Hepatocyte (in vitro differentiated cells): ENCODE measurements at regions not wholly inside any gene's neighbourhood (a gene's known extent, or its start where the extent isn't known, plus 50 kb on each side); places are given as distances from the start of the nearest gene placed in this dataset.

Experiments
- DNase-seq: peaks from one replicate; pipeline ENCODE4 v3.0.0-alpha.2; 2016; ENCODE audit warnings: low spot score
- H2AFZ ChIP-seq: fragments of 200-600 bp; sonication (generic); 2 replicates; pipeline ENCODE4 v1.6.0; 2016; ENCODE audit warnings: antibody characterized with exemption, mild to moderate bottlenecking
- H3K27ac ChIP-seq: fragments of 200-600 bp; sonication (generic); 2 replicates; pipeline ENCODE4 v1.5.1; 2016; ENCODE audit warnings: mild to moderate bottlenecking
- H3K27me3 ChIP-seq: fragments of 200-600 bp; sonication (generic); 2 replicates; pipeline ENCODE4 v1.6.1; 2016
- H3K36me3 ChIP-seq: fragments of 200-600 bp; sonication (generic); replicated peaks from 2 replicates; pipeline ENCODE4 v1.5.1; 2016; ENCODE audit warnings: low read depth; ENCODE audit not compliant: insufficient read depth
- H3K4me1 ChIP-seq: fragments of 200-600 bp; sonication (generic); 2 replicates; pipeline ENCODE4 v1.5.1; 2016; ENCODE audit warnings: mild to moderate bottlenecking, moderate library complexity; ENCODE audit not compliant: insufficient read depth
- H3K4me2 ChIP-seq: fragments of 200-600 bp; sonication (generic); 2 replicates; pipeline ENCODE4 v1.6.0; 2016
- H3K4me3 ChIP-seq: fragments of 200-600 bp; sonication (generic); 2 replicates; pipeline ENCODE4 v1.5.1; 2016; ENCODE audit warnings: mild to moderate bottlenecking
- H3K79me2 ChIP-seq: fragments of 200-600 bp; sonication (generic); 2 replicates; pipeline ENCODE4 v1.6.0; 2017; ENCODE audit warnings: mild to moderate bottlenecking
- H3K9me2 ChIP-seq: fragments of 200-600 bp; sonication (generic); replicated peaks from 2 replicates; pipeline ENCODE4 v1.6.0; 2017; ENCODE audit warnings: mild to moderate bottlenecking; ENCODE audit not compliant: insufficient read depth
- H3K9me3 ChIP-seq: fragments of 200-600 bp; sonication (generic); 2 replicates; pipeline ENCODE4 v1.5.1; 2016; ENCODE audit warnings: low read depth, mild to moderate bottlenecking
- H4K20me1 ChIP-seq: fragments of 200-600 bp; sonication (generic); 2 replicates; pipeline ENCODE4 v1.6.0; 2016; ENCODE audit warnings: mild to moderate bottlenecking; ENCODE audit not compliant: insufficient read depth, poor library complexity, severe bottlenecking
- EZH2 ChIP-seq: fragments of 200-600 bp; sonication (generic); IDR thresholded peaks from 2 replicates; pipeline ENCODE4 v1.6.1; 2016; ENCODE audit warnings: antibody characterized with exemption, mild to moderate bottlenecking, borderline replicate concordance
- EZH2phosphoT487 ChIP-seq: fragments of 200-600 bp; sonication (generic); IDR thresholded peaks from one replicate; pipeline ENCODE4 v1.6.1; 2018; ENCODE audit warnings: antibody characterized with exemption, mild to moderate bottlenecking, low read depth, moderate library complexity; ENCODE audit not compliant: unreplicated experiment, severe bottlenecking
- WGBS: methylation state at CpG from one replicate; pipeline ENCODE4 v1.1.6; 2016; ENCODE audit warnings: low lambda C conversion rate; ENCODE audit errors: missing lambda C conversion rate; 5-methylcytosine and 5-hydroxymethylcytosine counted together
- TF ChIP-seq, protein P1 (sequence below): fragments of 200-600 bp; sonication (generic); IDR thresholded peaks from 2 replicates; pipeline ENCODE4 v1.5.1; 2016; ENCODE audit warnings: antibody characterized with exemption, mild to moderate bottlenecking; ENCODE audit not compliant: poor library complexity

DNA sequence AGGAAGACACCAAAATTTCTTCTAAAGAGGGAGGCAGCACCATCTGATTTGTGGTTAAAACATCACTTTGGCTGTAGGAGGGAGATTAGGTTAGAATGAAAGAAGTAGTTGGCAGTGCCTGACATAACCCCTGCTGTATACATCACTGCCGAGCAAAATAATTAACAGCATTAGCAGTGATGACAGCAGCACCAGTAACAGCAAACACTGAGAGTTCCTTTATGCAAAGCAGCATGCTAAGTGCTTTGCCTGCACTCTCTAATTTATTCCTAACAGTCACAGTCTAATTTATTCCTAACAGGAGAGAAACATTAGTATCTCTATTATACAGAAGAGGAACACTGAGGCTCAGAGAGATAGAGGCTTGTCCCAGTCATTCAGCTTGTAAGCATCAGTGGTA is 1469.7 kb downstream of the AACS start:
- H2AFZ ChIP-seq = no peak overlapping the region
- H3K4me1 ChIP-seq = no peaks in the 10 kb centered on the region
- H3K4me2 ChIP-seq = no peak overlapping the region
- no peaks in the 10 kb centered on the region for H3K27me3 ChIP-seq
- 88% methylated on average over 1 of the region's 1 CpG for WGBS
- H4K20me1 ChIP-seq = no peaks in the 10 kb centered on the region
- H3K9me2 ChIP-seq = no peaks in the 10 kb centered on the region
- no peak for TF ChIP-seq EZH2
- TF ChIP-seq, protein P1, sequence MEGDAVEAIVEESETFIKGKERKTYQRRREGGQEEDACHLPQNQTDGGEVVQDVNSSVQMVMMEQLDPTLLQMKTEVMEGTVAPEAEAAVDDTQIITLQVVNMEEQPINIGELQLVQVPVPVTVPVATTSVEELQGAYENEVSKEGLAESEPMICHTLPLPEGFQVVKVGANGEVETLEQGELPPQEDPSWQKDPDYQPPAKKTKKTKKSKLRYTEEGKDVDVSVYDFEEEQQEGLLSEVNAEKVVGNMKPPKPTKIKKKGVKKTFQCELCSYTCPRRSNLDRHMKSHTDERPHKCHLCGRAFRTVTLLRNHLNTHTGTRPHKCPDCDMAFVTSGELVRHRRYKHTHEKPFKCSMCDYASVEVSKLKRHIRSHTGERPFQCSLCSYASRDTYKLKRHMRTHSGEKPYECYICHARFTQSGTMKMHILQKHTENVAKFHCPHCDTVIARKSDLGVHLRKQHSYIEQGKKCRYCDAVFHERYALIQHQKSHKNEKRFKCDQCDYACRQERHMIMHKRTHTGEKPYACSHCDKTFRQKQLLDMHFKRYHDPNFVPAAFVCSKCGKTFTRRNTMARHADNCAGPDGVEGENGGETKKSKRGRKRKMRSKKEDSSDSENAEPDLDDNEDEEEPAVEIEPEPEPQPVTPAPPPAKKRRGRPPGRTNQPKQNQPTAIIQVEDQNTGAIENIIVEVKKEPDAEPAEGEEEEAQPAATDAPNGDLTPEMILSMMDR = no peak
- TF ChIP-seq EZH2phosphoT487 = no peak
- H3K9me3 ChIP-seq = no peaks in the 10 kb centered on the region
- H3K4me3 ChIP-seq = no peak overlapping the region
- H3K79me2 ChIP-seq = no peaks in the 10 kb centered on the region
- H3K27ac ChIP-seq = no peak overlapping the region
- DNase-seq = no peak
- no peaks in the 10 kb centered on the region for H3K36me3 ChIP-seq

DNA sequence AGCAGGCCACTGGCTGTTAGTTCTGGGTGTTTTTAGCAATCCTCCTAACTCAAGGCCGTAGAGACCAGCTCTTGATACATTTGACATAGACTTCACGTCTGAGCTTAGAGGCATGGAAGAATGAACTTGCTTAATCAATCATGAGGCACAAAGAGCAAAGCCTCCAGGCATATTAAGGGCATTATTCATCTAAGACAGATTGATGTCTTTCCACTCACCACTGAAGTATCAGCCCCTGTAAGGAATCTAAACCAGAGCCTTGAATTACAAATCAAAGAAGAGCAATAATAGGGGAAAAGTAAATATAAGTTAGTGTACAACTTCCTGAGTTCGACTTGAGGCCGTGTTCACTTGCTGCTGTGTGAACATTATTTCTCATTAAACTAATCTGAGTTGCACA is 1470.7 kb downstream of the AACS start:
- no peak for DNase-seq
- no peaks in the 10 kb centered on the region for H3K9me2 ChIP-seq
- H3K9me3 ChIP-seq = no peaks in the 10 kb centered on the region
- H4K20me1 ChIP-seq = no peaks in the 10 kb centered on the region
- H3K27ac ChIP-seq = no peak overlapping the region
- no peaks in the 10 kb centered on the region for H3K36me3 ChIP-seq
- H3K4me2 ChIP-seq = no peak overlapping the region
- no peaks in the 10 kb centered on the region for H3K27me3 ChIP-seq
- 50% methylated on average over 4 of the region's 4 CpGs for WGBS
- no peaks in the 10 kb centered on the region for H3K4me1 ChIP-seq
- TF ChIP-seq EZH2 = no peak
- no peak for TF ChIP-seq EZH2phosphoT487
- TF ChIP-seq, protein P1 = no peak
- no peak overlapping the region for H2AFZ ChIP-seq
- H3K4me3 ChIP-seq = no peak overlapping the region
- H3K79me2 ChIP-seq = no peaks in the 10 kb centered on the region

DNA sequence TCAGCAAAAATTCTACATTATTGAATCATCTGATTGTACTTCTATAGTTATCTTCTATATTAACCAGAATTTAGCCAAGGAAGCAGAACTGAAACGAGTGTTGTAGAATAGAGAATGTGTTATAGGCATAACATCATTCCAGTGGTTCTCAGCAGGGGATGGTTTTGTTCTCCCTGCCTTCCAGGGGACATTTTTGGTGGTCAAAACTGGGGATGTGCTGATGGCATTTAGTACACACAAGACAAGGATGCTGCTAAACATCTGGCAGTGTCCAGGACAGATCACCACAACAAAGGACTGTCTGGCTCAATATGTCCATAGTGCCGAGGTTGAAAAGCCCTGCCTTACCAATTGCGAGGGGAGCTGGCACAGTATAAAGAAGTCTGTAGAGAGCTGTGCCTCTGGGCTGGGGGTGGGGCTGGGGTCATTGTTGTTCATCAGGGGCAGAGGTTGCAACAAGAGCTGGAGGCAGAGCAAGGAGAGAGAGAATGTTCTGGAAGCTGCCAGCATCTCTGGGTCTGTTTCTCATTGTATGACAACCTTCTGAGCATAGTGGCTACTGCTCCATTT is 1472.8 kb downstream of the AACS start:
- Histone ChIP-seq H3K4me1 (no peaks in the 10 kb centered on the region), H3K9me2 (no peaks in the 10 kb centered on the region), H3K27ac (no peak overlapping the region), H2AFZ (no peak overlapping the region), H3K4me2 (no peak overlapping the region), H3K36me3 (no peaks in the 10 kb centered on the region), H3K9me3 (no peaks in the 10 kb centered on the region), H3K79me2 (no peaks in the 10 kb centered on the region), H3K4me3 (no peak overlapping the region), H4K20me1 (no peaks in the 10 kb centered on the region), H3K27me3 (no peaks in the 10 kb centered on the region)
- DNase-seq = no peak
- TF ChIP-seq, protein P1 = no peak
- TF ChIP-seq EZH2phosphoT487 (no peak), EZH2 (no peak)
- 75% methylated on average over 3 of the region's 3 CpGs for WGBS

DNA sequence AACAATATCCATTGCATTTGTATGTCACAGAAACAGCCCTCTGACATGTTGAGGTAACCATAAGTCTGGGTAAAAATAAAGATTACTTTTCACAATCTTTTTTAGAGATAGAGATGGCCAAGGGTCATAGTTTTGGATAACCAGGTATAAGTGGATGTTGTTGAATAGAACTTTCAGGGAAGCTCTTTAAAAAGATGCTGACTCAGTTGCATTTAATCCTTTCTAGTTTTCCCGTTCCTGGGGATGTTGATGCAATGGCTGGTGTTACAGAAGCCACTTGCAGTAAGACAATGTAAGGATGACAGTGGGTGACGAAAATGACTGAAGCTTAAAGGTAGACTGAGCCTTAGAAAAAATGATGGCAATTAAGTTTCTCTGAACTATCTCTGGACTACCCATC is 1473.7 kb downstream of the AACS start:
- Histone ChIP-seq H3K9me3 (no peaks in the 10 kb centered on the region), H4K20me1 (no peaks in the 10 kb centered on the region), H3K36me3 (no peaks in the 10 kb centered on the region), H2AFZ (no peak overlapping the region), H3K4me1 (no peaks in the 10 kb centered on the region), H3K27ac (no peak overlapping the region), H3K27me3 (no peaks in the 10 kb centered on the region), H3K4me2 (no peak overlapping the region), H3K79me2 (no peaks in the 10 kb centered on the region), H3K9me2 (no peaks in the 10 kb centered on the region), H3K4me3 (no peak overlapping the region)
- TF ChIP-seq, protein P1 = no peak
- TF ChIP-seq EZH2 (no peak), EZH2phosphoT487 (no peak)
- WGBS = 82% methylated on average over 2 of the region's 2 CpGs
- no peak for DNase-seq
